CD4-positive, CD25-positive, alpha-beta regulatory T cell (primary cell): ENCODE measurements at regions not wholly inside any gene's neighbourhood (a gene's known extent, or its start where the extent isn't known, plus 50 kb on each side); places are given as distances from the start of the nearest gene placed in this dataset.

Source experiments
- ATAC-seq, 2 donors: fragments of 150-1000 bp; cut with Tn5 transposase; one replicate each; pipeline ENCODE4 v1.10.0; 2021; ENCODE audit warnings: low read depth in 2 of 2, moderate number of reproducible peaks in 2 of 2, moderate library complexity in 1 of 2
- DNase-seq, 3 donors: peaks; one replicate each; pipeline versions ENCODE4 v3.0.0 to v3.0.0-alpha.2; 2012 to 2022; ENCODE audit warnings: mixed read lengths in 1 of 3
- H3K27ac ChIP-seq: one replicate; pipeline ENCODE4 v1.7.0; 2013; ENCODE audit warnings: mild to moderate bottlenecking, low read length; ENCODE audit not compliant: insufficient read depth, poor library complexity, severe bottlenecking
- H3K27me3 ChIP-seq: one replicate; pipeline ENCODE4 v1.7.0; 2013; ENCODE audit warnings: low read length; ENCODE audit not compliant: control insufficient read depth, insufficient read depth
- H3K36me3 ChIP-seq: one replicate; pipeline ENCODE4 v1.7.0; 2013; ENCODE audit warnings: mild to moderate bottlenecking, low read length, moderate library complexity; ENCODE audit not compliant: control insufficient read depth, insufficient read depth
- H3K4me1 ChIP-seq: 2 replicates; pipeline ENCODE4 v1.7.0; 2013; ENCODE audit warnings: mild to moderate bottlenecking, low read length; ENCODE audit not compliant: insufficient read depth, control insufficient read depth, poor library complexity, severe bottlenecking
- H3K4me3 ChIP-seq: one replicate; pipeline ENCODE4 v1.7.0; 2013; ENCODE audit warnings: low read depth, mild to moderate bottlenecking, low read length, moderate library complexity
- H3K9me3 ChIP-seq, 2 experiments: 1 replicate in 1 of 2; 2 replicates in 1 of 2; pipeline ENCODE4 v1.7.0; 2013; ENCODE audit warnings: low read length in 2 of 2, mild to moderate bottlenecking in 1 of 2, moderate library complexity in 1 of 2; ENCODE audit not compliant: control insufficient read depth in 2 of 2
- H3K27ac Mint-ChIP-seq, 3 donors: one replicate each; pipeline ENCODE4 v1.8.0; 2020 to 2022; ENCODE audit warnings: mild to moderate bottlenecking in 3 of 3, mixed read lengths in 3 of 3, moderate library complexity in 2 of 3
- H3K27me3 Mint-ChIP-seq: one replicate; pipeline ENCODE4 v1.8.0; 2022; ENCODE audit warnings: mild to moderate bottlenecking, mixed read lengths
- H3K36me3 Mint-ChIP-seq: one replicate; pipeline ENCODE4 v1.8.0; 2020; ENCODE audit warnings: mixed read lengths
- H3K4me1 Mint-ChIP-seq, 4 donors: one replicate each; pipeline ENCODE4 v1.8.0; 2020 to 2022; ENCODE audit warnings: mixed read lengths in 4 of 4, mild to moderate bottlenecking in 1 of 4
- H3K4me3 Mint-ChIP-seq, 4 donors: one replicate each; pipeline ENCODE4 v1.8.0; 2020 to 2022; ENCODE audit warnings: mild to moderate bottlenecking in 4 of 4, mixed read lengths in 4 of 4, moderate library complexity in 3 of 4
- H3K9me3 Mint-ChIP-seq, 7 donors: one replicate each; pipeline ENCODE4 v1.8.0; 2020 to 2022; ENCODE audit warnings: mixed read lengths in 7 of 7, mild to moderate bottlenecking in 3 of 7, moderate library complexity in 2 of 7

- ATAC-seq (no peak), DNase-seq (no peak)
- Mint-ChIP-seq H3K27me3 (no peaks in the 10 kb centered on the region), H3K36me3 (peaks cover 4% of the 10 kb centered on the region), H3K4me1 (peaks cover 0 to 4% (median 0%) of the 10 kb centered on the region in 4 donors), H3K4me3 (no peak overlapping the region), H3K27ac (no peak overlapping the region), H3K9me3 (peaks cover 6 to 21% (median 10%) of the 10 kb centered on the region in 7 donors)
- Histone ChIP-seq H3K4me3 (no peak overlapping the region), H3K4me1 (no peaks in the 10 kb centered on the region), H3K36me3 (no peaks in the 10 kb centered on the region), H3K27ac (no peak overlapping the region), H3K9me3 (peaks cover 5 to 8% of the 10 kb centered on the region in 2 experiments), H3K27me3 (no peaks in the 10 kb centered on the region)
Observed at GRCh38 chr5:87061046-87061445, 206.6 kb upstream of the RASA1 start.

DNA sequence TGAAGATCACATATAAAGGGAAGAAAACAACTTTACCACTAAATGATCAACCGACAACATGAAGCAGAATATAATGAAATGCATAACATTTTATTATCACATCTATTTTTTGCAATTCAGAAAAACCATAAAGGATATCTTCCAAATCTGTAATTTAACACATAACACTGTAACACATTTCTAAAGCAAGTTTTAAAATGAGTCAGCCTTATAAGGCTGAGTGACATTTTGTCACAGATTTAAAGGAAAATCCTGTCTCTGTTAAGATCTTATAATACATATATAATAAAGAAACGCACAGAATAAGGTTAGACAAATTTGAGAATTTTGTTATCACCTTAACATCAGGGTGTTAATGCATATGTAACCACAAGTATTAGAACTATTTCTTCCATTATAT is 198.4 kb upstream of the RASA1 start:
- Histone ChIP-seq H3K4me1 (peaks cover 1% of the 10 kb centered on the region), H3K27ac (no peak overlapping the region), H3K27me3 (no peaks in the 10 kb centered on the region), H3K9me3 (no peaks in the 10 kb centered on the region), H3K36me3 (no peaks in the 10 kb centered on the region), H3K4me3 (no peak overlapping the region)
- Mint-ChIP-seq H3K9me3 (peaks cover 0 to 3% (median 0%) of the 10 kb centered on the region in 7 donors), H3K4me3 (no peak overlapping the region), H3K36me3 (no peaks in the 10 kb centered on the region), H3K27me3 (peaks cover 4% of the 10 kb centered on the region), H3K27ac (peak overlapping the region in 1 of 3 donors; percentile 75), H3K4me1 (peaks cover 11 to 19% (median 15%) of the 10 kb centered on the region in 4 donors)
- DNase-seq (no peak), ATAC-seq (no peak)

DNA sequence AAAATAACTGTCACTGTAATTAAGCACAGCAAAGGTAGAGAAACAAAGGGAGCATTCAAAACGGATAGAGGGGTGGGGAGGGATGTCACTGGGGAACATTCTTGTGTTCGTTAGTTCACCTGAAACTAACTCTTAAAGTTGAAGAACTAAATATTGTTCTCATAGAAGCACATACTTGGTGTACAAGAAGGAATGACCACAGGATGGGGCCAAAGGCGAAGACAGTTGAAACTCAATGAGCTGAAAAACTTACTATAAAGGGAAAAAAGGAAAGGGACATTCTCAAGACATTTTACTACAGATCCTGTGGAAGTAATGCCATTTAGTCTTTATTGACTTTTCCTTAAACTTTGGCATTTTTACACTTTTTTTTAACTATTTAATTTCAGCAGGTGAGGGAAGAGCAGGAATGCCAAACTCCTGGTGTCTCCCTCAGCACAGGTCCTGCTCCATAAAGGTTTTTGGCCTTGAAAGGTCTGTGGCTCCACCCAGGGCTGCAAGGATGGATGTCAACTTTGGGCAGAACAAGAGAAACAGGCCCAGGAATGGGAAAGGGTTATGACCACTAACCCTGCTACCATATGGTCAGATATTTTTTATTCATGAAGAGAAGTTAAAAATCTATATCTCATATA is 197.6 kb upstream of the RASA1 start:
- DNase-seq: peak in 1 of 3 donors; percentile 12
- Histone ChIP-seq H3K4me1 (peaks cover 9% of the 10 kb centered on the region), H3K9me3 (no peaks in the 10 kb centered on the region), H3K36me3 (no peaks in the 10 kb centered on the region), H3K27ac (no peak overlapping the region), H3K4me3 (no peak overlapping the region), H3K27me3 (no peaks in the 10 kb centered on the region)
- no peaks in the 10 kb centered on the region for H3K36me3 Mint-ChIP-seq
- H3K27me3 Mint-ChIP-seq: peaks cover 4% of the 10 kb centered on the region
- no peak overlapping the region for H3K4me3 Mint-ChIP-seq
- peaks cover 19 to 27% (median 23%) of the 10 kb centered on the region in 4 donors for H3K4me1 Mint-ChIP-seq
- H3K27ac Mint-ChIP-seq: peak overlapping the region in 2 of 3 donors; percentile 51 to 75
- H3K9me3 Mint-ChIP-seq: peaks cover 0 to 3% (median 0%) of the 10 kb centered on the region in 7 donors
- no peak for ATAC-seq

DNA sequence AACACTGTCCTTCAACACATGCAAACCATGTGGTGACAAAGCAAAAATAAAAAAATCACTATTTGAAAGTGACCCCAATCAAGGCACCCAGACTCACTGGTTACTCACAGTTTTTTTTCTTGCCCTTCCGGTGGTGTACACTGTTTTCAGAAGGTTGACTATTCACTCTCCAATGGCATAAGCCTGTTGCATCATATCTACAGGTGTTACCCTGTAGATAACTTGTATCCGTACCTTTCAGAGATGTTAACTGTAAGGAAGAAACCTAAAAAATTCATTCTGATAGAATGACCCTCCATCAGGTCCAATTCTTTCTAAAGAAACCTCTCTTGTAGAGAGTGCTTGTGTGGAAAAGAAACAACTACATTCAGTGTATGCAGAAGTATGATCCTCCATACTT is 193.6 kb upstream of the RASA1 start:
- H3K27ac ChIP-seq: no peak overlapping the region
- no peaks in the 10 kb centered on the region for H3K27me3 Mint-ChIP-seq
- H3K4me1 Mint-ChIP-seq: peaks cover 27 to 45% (median 40%) of the 10 kb centered on the region in 4 donors
- ATAC-seq (no peak), DNase-seq (no peak)
- peaks cover 0 to 3% (median 0%) of the 10 kb centered on the region in 7 donors for H3K9me3 Mint-ChIP-seq
- no peaks in the 10 kb centered on the region for H3K36me3 Mint-ChIP-seq
- H3K9me3 ChIP-seq: no peaks in the 10 kb centered on the region
- H3K27ac Mint-ChIP-seq: peak overlapping the region in 2 of 3 donors; percentile 62 to 84
- H3K4me3 Mint-ChIP-seq: peak overlapping the region in 1 of 4 donors; percentile 65
- peaks cover 20% of the 10 kb centered on the region for H3K4me1 ChIP-seq
- H3K36me3 ChIP-seq: no peaks in the 10 kb centered on the region
- H3K4me3 ChIP-seq: no peak overlapping the region
- H3K27me3 ChIP-seq: no peaks in the 10 kb centered on the region

GRCh38 chr5:87074934-87075541 is 192.6 kb upstream of the RASA1 start:
- peak overlapping the region; percentile 45 for H3K27ac ChIP-seq
- peaks cover 23 to 43% (median 41%) of the 10 kb centered on the region in 4 donors for H3K4me1 Mint-ChIP-seq
- DNase-seq: peak in 2 of 3 donors; percentile 26 to 84

DNA sequence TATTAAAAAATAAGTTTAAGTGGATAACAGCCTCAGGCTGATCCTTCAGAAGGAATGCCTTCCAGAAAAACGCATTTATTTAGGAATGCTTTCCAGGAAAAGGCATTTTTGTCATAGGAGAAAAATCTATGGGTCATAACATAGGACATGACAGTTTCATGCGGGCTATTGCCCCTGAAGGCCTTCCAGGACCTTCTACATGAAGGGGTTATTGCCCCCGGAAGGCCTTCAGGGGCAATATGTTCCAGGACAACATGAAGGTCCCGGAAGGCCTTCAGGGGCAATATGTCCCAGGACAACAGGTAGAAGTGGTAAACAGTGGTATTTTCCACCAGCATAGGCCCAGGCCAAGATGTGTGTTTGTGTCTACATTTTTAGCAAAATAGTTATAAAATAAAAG is 191.3 kb upstream of the RASA1 start:
- no peak overlapping the region for H3K4me3 ChIP-seq
- DNase-seq (no peak), ATAC-seq (no peak)
- H3K4me1 ChIP-seq: peaks cover 33% of the 10 kb centered on the region
- no peaks in the 10 kb centered on the region for H3K27me3 ChIP-seq
- peaks cover 0 to 3% (median 0%) of the 10 kb centered on the region in 7 donors for H3K9me3 Mint-ChIP-seq
- no peaks in the 10 kb centered on the region for H3K36me3 ChIP-seq
- no peak overlapping the region for H3K4me3 Mint-ChIP-seq
- H3K27ac Mint-ChIP-seq: no peak overlapping the region
- H3K4me1 Mint-ChIP-seq: peaks cover 29 to 52% (median 48%) of the 10 kb centered on the region in 4 donors
- no peaks in the 10 kb centered on the region for H3K27me3 Mint-ChIP-seq
- no peaks in the 10 kb centered on the region for H3K36me3 Mint-ChIP-seq
- no peaks in the 10 kb centered on the region for H3K9me3 ChIP-seq
- no peak overlapping the region for H3K27ac ChIP-seq

More at GRCh38 chr5:87074934-87075541, 192.6 kb upstream of the RASA1 start:
- Mint-ChIP-seq H3K27ac (peak overlapping the region; percentile 62 to 87 (median 84)), H3K9me3 (peaks cover 0 to 3% (median 0%) of the 10 kb centered on the region in 7 donors), H3K27me3 (no peaks in the 10 kb centered on the region), H3K36me3 (no peaks in the 10 kb centered on the region), H3K4me3 (peak overlapping the region; percentile 13 to 65 (median 46))
- Histone ChIP-seq H3K4me3 (peak overlapping the region; percentile 61), H3K27me3 (no peaks in the 10 kb centered on the region), H3K36me3 (no peaks in the 10 kb centered on the region), H3K4me1 (peaks cover 24% of the 10 kb centered on the region), H3K9me3 (no peaks in the 10 kb centered on the region)
- peak; percentile 81 to 86 for ATAC-seq

GRCh38 chr5:87076931-87077330 is 190.8 kb upstream of the RASA1 start:
- peaks cover 0 to 3% (median 0%) of the 10 kb centered on the region in 7 donors for H3K9me3 Mint-ChIP-seq
- no peaks in the 10 kb centered on the region for H3K36me3 Mint-ChIP-seq
- no peaks in the 10 kb centered on the region for H3K27me3 Mint-ChIP-seq
- H3K27me3 ChIP-seq: no peaks in the 10 kb centered on the region
- H3K36me3 ChIP-seq: no peaks in the 10 kb centered on the region
- peaks cover 34 to 57% (median 53%) of the 10 kb centered on the region in 4 donors for H3K4me1 Mint-ChIP-seq
- H3K4me3 Mint-ChIP-seq: no peak overlapping the region
- no peaks in the 10 kb centered on the region for H3K9me3 ChIP-seq
- no peak overlapping the region for H3K4me3 ChIP-seq
- H3K27ac ChIP-seq: no peak overlapping the region
- no peak for DNase-seq
- no peak for ATAC-seq
- no peak overlapping the region for H3K27ac Mint-ChIP-seq
- peaks cover 38% of the 10 kb centered on the region for H3K4me1 ChIP-seq
